Upper lobe of right lung (tissue), 1 donor: ENCODE measurements at regions not wholly inside any gene's neighbourhood (a gene's known extent, or its start where the extent isn't known, plus 50 kb on each side); places are given as distances from the start of the nearest gene placed in this dataset.
"Not testable (repeated sequence)": the region's sequence is repeated elsewhere in the genome, so short reads cannot be mapped to it uniquely, and the experiment has no call there.

ENCODE experiments used
- ATAC-seq: fragments of 200-7000 bp; cut with Tn5 transposase; one replicate; pipeline ENCODE4 v1.9.1; 2020; ENCODE audit warnings: mild to moderate bottlenecking, moderate library complexity
- DNase-seq: peaks from one replicate; pipeline ENCODE4 v3.0.0-alpha.2; 2020
- H3K27ac ChIP-seq: fragments of 200-600 bp; one replicate; pipeline ENCODE4 v1.8.0; 2022
- H3K27me3 ChIP-seq: fragments of 200-600 bp; one replicate; pipeline ENCODE4 v1.8.0; 2022; ENCODE audit warnings: mild to moderate bottlenecking
- H3K36me3 ChIP-seq: fragments of 200-600 bp; one replicate; pipeline ENCODE4 v1.8.0; 2022
- H3K4me1 ChIP-seq: fragments of 200-600 bp; one replicate; pipeline ENCODE4 v1.8.0; 2022
- H3K4me3 ChIP-seq: fragments of 200-600 bp; one replicate; pipeline ENCODE4 v1.8.0; 2022; ENCODE audit warnings: mild to moderate bottlenecking
- H3K9me3 ChIP-seq: fragments of 200-600 bp; one replicate; pipeline ENCODE4 v1.8.0; 2022
- intact Hi-C: fragments of 100-400 bp; cut with DNase I; formaldehyde crosslinking; loops from one replicate; pipeline ENCODE4 v1.11.0; 2022
- TF ChIP-seq, protein P1 (sequence below): fragments of 200-600 bp; IDR thresholded peaks from one replicate; pipeline ENCODE4 v1.8.0; 2022; ENCODE audit warnings: antibody characterized with exemption
- donor health status: DM: no; HTN: yes; CAD: no; lungs with severe emphysema.

DNA sequence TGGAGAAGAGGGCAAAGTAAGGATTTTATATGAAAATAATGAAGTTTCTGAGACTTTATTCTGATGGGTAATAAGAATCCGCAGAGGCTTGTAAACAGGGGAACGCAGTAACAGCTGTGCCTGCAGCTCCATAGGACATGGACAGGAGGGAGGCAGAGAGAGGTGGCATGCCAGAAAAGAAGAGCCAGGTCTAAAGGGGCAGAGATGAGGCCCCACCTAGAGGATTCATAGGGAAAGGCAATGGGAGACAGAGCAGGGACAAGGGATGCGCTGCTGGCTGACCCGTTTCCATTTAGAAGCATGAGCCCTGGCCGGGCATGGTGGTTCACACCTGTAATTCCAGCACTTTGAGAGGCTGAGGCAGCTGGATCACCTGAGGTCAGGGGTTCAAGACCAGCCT is 340.3 kb upstream of the CDH5 start:
- TF ChIP-seq, protein P1, sequence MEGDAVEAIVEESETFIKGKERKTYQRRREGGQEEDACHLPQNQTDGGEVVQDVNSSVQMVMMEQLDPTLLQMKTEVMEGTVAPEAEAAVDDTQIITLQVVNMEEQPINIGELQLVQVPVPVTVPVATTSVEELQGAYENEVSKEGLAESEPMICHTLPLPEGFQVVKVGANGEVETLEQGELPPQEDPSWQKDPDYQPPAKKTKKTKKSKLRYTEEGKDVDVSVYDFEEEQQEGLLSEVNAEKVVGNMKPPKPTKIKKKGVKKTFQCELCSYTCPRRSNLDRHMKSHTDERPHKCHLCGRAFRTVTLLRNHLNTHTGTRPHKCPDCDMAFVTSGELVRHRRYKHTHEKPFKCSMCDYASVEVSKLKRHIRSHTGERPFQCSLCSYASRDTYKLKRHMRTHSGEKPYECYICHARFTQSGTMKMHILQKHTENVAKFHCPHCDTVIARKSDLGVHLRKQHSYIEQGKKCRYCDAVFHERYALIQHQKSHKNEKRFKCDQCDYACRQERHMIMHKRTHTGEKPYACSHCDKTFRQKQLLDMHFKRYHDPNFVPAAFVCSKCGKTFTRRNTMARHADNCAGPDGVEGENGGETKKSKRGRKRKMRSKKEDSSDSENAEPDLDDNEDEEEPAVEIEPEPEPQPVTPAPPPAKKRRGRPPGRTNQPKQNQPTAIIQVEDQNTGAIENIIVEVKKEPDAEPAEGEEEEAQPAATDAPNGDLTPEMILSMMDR: no peak
- intact Hi-C loops: no loop called here
- H3K4me1 ChIP-seq: no peaks in the 10 kb centered on the region
- no peaks in the 10 kb centered on the region for H3K9me3 ChIP-seq
- ATAC-seq (peak; percentile 39), DNase-seq (no peak)
- no peak overlapping the region for H3K27ac ChIP-seq
- no peaks in the 10 kb centered on the region for H3K27me3 ChIP-seq
- no peak overlapping the region for H3K4me3 ChIP-seq
- no peaks in the 10 kb centered on the region for H3K36me3 ChIP-seq

DNA sequence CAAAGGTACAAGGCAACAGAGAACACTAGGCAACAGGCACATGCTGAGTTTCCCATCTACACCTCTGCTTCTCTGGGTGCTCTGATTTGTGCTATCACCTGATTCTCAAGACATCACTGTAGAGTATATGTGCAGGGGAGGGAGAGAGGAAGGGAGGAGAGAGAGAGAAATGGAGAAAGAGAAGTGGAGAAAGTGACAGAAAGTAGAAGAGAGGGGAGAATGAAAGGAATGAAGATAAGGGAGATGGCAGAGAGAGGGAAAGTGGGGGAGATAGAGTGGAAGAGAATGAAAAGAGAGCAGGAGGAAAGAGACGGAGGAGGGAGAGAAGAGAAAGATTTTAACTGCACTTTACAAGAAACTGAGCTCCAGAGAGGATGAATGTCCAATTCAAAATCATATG is 340.7 kb upstream of the CDH5 start:
- DNase-seq (no peak), ATAC-seq (no peak)
- TF ChIP-seq, protein P1: no peak
- Histone ChIP-seq H3K27me3 (no peaks in the 10 kb centered on the region), H3K4me1 (no peaks in the 10 kb centered on the region), H3K4me3 (no peak overlapping the region), H3K9me3 (no peaks in the 10 kb centered on the region), H3K27ac (no peak overlapping the region), H3K36me3 (no peaks in the 10 kb centered on the region)
- intact Hi-C loops: no loop called here

DNA sequence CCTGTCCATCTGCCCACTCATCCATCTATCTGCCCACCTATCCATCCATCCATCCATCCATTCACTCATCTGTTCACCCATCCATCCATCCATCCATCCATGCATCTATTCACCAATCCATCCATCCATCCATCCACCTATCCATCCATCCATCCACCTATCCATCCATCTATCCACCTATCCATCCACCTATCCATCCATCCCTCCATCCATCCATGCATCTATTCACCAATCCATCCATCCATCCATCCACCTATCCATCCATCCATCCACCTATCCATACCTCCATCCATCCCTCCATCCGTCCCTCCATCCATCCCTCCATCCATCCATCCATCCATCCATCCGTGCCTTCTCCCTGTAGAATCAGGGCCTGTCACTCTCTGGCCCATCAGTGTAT is 341.9 kb upstream of the CDH5 start:
- intact Hi-C loops, H3K27ac ChIP-seq, H3K4me1 ChIP-seq, DNase-seq, H3K27me3 ChIP-seq, H3K9me3 ChIP-seq, H3K4me3 ChIP-seq, ATAC-seq, H3K36me3 ChIP-seq: not testable (repeated sequence)

DNA sequence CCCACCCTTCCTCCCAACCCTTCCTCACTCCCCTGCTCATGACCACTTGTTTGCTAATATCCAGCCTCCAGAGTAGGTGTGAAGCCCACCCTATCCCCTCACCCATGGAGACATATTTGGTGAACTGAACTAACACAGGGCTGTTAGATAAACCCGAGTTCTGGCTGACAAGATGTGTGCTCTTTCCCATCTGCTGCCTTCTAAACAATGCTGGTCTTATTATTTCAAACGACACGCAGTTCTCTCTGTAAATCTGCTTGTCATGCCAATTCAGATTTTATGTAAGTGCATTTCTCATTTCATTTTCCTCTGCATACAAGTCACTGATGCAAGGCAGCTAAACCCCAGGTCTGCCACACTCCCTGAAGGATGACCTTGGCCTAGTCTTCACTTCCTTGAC is 343.0 kb upstream of the CDH5 start:
- H3K27me3 ChIP-seq: no peaks in the 10 kb centered on the region
- no peaks in the 10 kb centered on the region for H3K9me3 ChIP-seq
- H3K36me3 ChIP-seq: no peaks in the 10 kb centered on the region
- DNase-seq (no peak), ATAC-seq (no peak)
- no peak overlapping the region for H3K4me3 ChIP-seq
- H3K4me1 ChIP-seq: no peaks in the 10 kb centered on the region
- intact Hi-C loops: no loop called here
- TF ChIP-seq, protein P1: no peak
- no peak overlapping the region for H3K27ac ChIP-seq

DNA sequence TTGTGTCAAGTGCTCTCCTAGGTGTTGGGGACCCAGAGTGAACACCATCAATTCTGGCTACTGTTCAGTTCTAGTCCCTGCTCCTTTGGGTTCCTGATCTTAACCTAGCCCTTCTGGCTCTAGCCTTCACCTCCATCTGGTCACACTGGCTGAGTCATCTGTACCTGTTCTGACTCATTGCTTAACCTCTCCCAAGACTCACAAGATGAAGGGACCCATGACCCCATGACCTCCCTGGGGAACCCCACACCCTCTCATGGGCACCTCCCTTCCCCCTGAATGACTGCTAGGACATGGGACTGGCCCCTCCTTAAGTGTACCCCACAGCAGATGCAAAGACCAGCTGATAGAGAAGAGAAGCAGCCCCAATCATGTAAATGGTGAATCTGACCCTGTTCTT is 345.8 kb upstream of the CDH5 start:
- no peaks in the 10 kb centered on the region for H3K36me3 ChIP-seq
- TF ChIP-seq, protein P1: no peak
- H3K4me1 ChIP-seq: no peaks in the 10 kb centered on the region
- no peak for DNase-seq
- H3K27me3 ChIP-seq: no peaks in the 10 kb centered on the region
- ATAC-seq: peak; percentile 38
- H3K27ac ChIP-seq: no peak overlapping the region
- no peak overlapping the region for H3K4me3 ChIP-seq
- intact Hi-C loops: no loop called here
- H3K9me3 ChIP-seq: no peaks in the 10 kb centered on the region

DNA sequence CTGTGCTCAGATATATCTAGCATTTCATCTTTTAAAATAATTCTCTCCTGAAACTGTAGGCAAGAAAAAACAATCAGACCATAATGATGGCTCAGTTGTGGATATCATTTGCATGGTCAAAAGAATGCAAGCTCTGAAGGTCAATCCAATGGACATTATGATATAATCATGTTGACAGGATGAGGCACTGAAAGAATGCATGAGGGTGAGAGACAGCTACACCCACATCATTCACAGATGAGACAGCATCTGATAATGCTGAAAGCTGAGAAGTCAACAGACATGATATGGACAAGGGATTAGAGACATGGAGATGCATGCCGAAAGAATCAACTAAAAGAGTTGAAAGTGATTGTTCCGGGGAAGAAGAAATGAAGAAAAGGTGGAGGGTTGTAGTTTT is 346.4 kb upstream of the CDH5 start:
- no peak overlapping the region for H3K27ac ChIP-seq
- no peaks in the 10 kb centered on the region for H3K36me3 ChIP-seq
- no peak overlapping the region for H3K4me3 ChIP-seq
- ATAC-seq: no peak
- no peaks in the 10 kb centered on the region for H3K9me3 ChIP-seq
- no peaks in the 10 kb centered on the region for H3K4me1 ChIP-seq
- no peaks in the 10 kb centered on the region for H3K27me3 ChIP-seq
- intact Hi-C loops: no loop called here
- TF ChIP-seq, protein P1: no peak
- DNase-seq: no peak

DNA sequence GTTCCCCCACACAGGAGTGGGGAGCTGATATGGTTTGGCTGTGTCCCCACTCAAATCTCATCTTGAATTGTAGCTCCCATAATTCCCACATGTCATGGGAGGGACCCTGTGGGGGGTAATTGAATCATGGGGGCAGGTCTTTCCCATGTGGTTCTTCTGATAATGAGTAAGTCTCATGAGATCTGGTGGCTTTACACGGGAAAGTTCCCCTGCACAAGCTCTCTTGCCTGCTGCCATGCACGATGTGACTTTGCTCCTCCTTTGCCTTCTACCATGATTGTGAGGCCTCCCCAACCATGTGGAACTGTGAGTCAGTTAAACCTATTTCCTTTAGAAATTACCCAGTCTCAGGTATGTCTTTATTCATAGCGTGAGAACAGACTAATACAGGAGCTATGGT is 347.0 kb upstream of the CDH5 start:
- H3K4me1 ChIP-seq, ATAC-seq, DNase-seq, H3K36me3 ChIP-seq, H3K4me3 ChIP-seq, H3K27me3 ChIP-seq, H3K27ac ChIP-seq, intact Hi-C loops, H3K9me3 ChIP-seq: not testable (repeated sequence)
